Parathyroid adenoma (tissue), 2 donors: ENCODE measurements at regions not wholly inside any gene's neighbourhood (a gene's known extent, or its start where the extent isn't known, plus 50 kb on each side); places are given as distances from the start of the nearest gene placed in this dataset.

Experiments
- H2AFZ ChIP-seq: fragments of 300-600 bp; sonication (generic); one replicate; pipeline ENCODE4 v1.7.0; 2017; ENCODE audit warnings: antibody characterized with exemption, mild to moderate bottlenecking
- H3K27ac ChIP-seq: fragments of 300-600 bp; sonication (generic); one replicate; pipeline ENCODE4 v1.7.0; 2017
- H3K27me3 ChIP-seq: fragments of 300-600 bp; sonication (generic); one replicate; pipeline ENCODE4 v1.7.0; 2017; ENCODE audit warnings: low read length; ENCODE audit not compliant: control insufficient read depth, insufficient read depth
- H3K36me3 ChIP-seq: fragments of 300-600 bp; sonication (generic); one replicate; pipeline ENCODE4 v1.7.0; 2017; ENCODE audit warnings: low read length; ENCODE audit not compliant: control insufficient read depth, insufficient read depth
- H3K4me1 ChIP-seq: fragments of 300-600 bp; sonication (generic); one replicate; pipeline ENCODE4 v1.7.0; 2017; ENCODE audit warnings: control low read depth
- H3K4me2 ChIP-seq: fragments of 300-600 bp; sonication (generic); one replicate; pipeline ENCODE4 v1.7.0; 2017; ENCODE audit warnings: low read length
- H3K4me3 ChIP-seq: fragments of 300-600 bp; sonication (generic); one replicate; pipeline ENCODE4 v1.7.0; 2017; ENCODE audit warnings: low read depth, low read length
- H3K79me2 ChIP-seq: fragments of 300-600 bp; sonication (generic); one replicate; pipeline ENCODE4 v1.7.0; 2017; ENCODE audit warnings: control low read depth
- H3K9ac ChIP-seq: fragments of 300-600 bp; sonication (generic); one replicate; pipeline ENCODE4 v1.7.0; 2017; ENCODE audit warnings: mild to moderate bottlenecking
- H3K9me3 ChIP-seq: fragments of 300-600 bp; sonication (generic); one replicate; pipeline ENCODE4 v1.7.0; 2017; ENCODE audit warnings: low read length; ENCODE audit not compliant: control insufficient read depth
- TF ChIP-seq, protein P1 (sequence below): fragments of 300-600 bp; sonication (generic); IDR thresholded peaks from one replicate; pipeline ENCODE4 v1.7.0; 2017; ENCODE audit warnings: antibody characterized with exemption, mild to moderate bottlenecking
- donor health status: primary hyperparathyroidism.

- no peaks in the 10 kb centered on the region for H3K27me3 ChIP-seq
- H3K4me3 ChIP-seq, result no peak overlapping the region
Measured at GRCh38 chr7:1286946-1287645, 54.4 kb downstream of the UNCX start.

DNA sequence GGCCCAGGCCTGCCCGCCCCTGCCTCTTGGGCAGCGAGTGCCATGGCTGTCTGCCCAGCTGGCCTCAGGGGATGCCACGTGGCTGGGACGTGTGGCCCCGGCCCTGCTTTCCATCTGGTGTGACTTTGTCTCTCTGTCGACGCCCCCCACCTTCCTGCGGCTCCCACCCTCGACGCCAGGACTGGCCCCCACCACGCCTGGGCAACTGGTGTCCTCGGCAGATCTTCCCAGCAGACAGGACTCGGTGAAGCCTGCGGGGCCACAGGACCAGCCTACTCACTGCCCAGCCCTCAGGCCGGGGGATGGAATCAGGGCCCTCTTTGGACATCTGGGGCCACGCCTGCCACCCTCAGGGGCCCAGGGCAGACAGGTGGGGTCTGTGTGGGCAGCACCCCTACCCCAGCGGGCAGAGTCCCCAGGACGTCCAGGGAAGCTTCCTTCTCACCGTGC, 55.1 kb downstream of the UNCX start:
- H3K9me3 ChIP-seq, result no peaks in the 10 kb centered on the region
- no peaks in the 10 kb centered on the region for H3K36me3 ChIP-seq
- H3K27ac ChIP-seq, result no peak overlapping the region
- no peaks in the 10 kb centered on the region for H3K4me1 ChIP-seq
- no peak overlapping the region for H2AFZ ChIP-seq
- no peaks in the 10 kb centered on the region for H3K27me3 ChIP-seq
- H3K9ac ChIP-seq, result no peak overlapping the region
- H3K79me2 ChIP-seq, result no peaks in the 10 kb centered on the region
- no peak overlapping the region for H3K4me2 ChIP-seq
- no peak overlapping the region for H3K4me3 ChIP-seq
- TF ChIP-seq, protein P1, sequence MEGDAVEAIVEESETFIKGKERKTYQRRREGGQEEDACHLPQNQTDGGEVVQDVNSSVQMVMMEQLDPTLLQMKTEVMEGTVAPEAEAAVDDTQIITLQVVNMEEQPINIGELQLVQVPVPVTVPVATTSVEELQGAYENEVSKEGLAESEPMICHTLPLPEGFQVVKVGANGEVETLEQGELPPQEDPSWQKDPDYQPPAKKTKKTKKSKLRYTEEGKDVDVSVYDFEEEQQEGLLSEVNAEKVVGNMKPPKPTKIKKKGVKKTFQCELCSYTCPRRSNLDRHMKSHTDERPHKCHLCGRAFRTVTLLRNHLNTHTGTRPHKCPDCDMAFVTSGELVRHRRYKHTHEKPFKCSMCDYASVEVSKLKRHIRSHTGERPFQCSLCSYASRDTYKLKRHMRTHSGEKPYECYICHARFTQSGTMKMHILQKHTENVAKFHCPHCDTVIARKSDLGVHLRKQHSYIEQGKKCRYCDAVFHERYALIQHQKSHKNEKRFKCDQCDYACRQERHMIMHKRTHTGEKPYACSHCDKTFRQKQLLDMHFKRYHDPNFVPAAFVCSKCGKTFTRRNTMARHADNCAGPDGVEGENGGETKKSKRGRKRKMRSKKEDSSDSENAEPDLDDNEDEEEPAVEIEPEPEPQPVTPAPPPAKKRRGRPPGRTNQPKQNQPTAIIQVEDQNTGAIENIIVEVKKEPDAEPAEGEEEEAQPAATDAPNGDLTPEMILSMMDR, result no peak

More at GRCh38 chr7:1286946-1287645, 54.4 kb downstream of the UNCX start:
- no peak overlapping the region for H3K9ac ChIP-seq
- no peak overlapping the region for H3K27ac ChIP-seq
- no peaks in the 10 kb centered on the region for H3K36me3 ChIP-seq
- no peak overlapping the region for H2AFZ ChIP-seq
- TF ChIP-seq, protein P1, result no peak
- H3K4me1 ChIP-seq, result no peaks in the 10 kb centered on the region
- no peaks in the 10 kb centered on the region for H3K9me3 ChIP-seq
- H3K4me2 ChIP-seq, result no peak overlapping the region
- no peaks in the 10 kb centered on the region for H3K79me2 ChIP-seq

DNA sequence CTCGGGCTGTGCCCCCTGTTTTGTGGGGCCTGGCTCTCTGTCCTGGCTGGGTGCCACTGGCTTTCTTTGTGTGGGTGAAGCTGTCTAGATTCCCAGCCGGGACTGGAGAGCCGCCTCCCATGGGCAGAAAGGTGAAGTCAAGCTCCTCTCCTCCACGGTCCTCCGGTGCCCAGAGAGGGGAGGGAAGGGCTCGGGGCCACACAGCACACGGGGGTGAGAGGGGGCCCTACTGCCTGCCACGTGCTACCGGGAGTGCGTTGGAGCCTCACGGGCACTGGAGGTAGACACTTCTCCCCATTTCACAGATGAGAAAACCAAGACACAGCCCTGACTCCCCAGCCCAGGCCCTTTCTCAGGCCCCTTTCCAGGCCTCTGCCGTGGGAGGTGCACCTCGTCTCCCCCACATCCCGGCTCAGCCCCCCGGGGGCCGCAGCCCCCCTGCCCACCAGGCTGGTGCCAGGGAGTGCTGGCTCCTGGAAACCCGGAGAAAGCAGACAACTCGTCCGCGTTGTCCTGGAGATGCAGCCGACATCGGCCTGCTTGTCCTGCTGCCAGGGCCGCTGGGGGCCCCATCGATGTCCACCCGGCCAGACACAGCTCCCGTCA, 55.8 kb downstream of the UNCX start:
- H3K36me3 ChIP-seq, result no peaks in the 10 kb centered on the region
- H3K4me2 ChIP-seq, result no peak overlapping the region
- TF ChIP-seq, protein P1, result no peak
- no peak overlapping the region for H3K4me3 ChIP-seq
- no peaks in the 10 kb centered on the region for H3K9me3 ChIP-seq
- H3K9ac ChIP-seq, result no peak overlapping the region
- no peaks in the 10 kb centered on the region for H3K4me1 ChIP-seq
- no peak overlapping the region for H3K27ac ChIP-seq
- H3K79me2 ChIP-seq, result no peaks in the 10 kb centered on the region
- no peaks in the 10 kb centered on the region for H3K27me3 ChIP-seq
- H2AFZ ChIP-seq, result no peak overlapping the region

GRCh38 chr7:1288996-1289551, 56.4 kb downstream of the UNCX start:
- TF ChIP-seq, protein P1, result no peak
- H3K36me3 ChIP-seq, result no peaks in the 10 kb centered on the region
- no peak overlapping the region for H3K27ac ChIP-seq
- no peak overlapping the region for H3K4me3 ChIP-seq
- H3K9me3 ChIP-seq, result no peaks in the 10 kb centered on the region
- no peaks in the 10 kb centered on the region for H3K79me2 ChIP-seq
- H3K9ac ChIP-seq, result no peak overlapping the region
- no peaks in the 10 kb centered on the region for H3K27me3 ChIP-seq
- H3K4me2 ChIP-seq, result no peak overlapping the region
- no peaks in the 10 kb centered on the region for H3K4me1 ChIP-seq
- H2AFZ ChIP-seq, result no peak overlapping the region
